ENCODE measurements at regions not wholly inside any gene's neighbourhood (a gene's known extent, or its start where the extent isn't known, plus 50 kb on each side); places are given as distances from the start of the nearest gene placed in this dataset.

DNA sequence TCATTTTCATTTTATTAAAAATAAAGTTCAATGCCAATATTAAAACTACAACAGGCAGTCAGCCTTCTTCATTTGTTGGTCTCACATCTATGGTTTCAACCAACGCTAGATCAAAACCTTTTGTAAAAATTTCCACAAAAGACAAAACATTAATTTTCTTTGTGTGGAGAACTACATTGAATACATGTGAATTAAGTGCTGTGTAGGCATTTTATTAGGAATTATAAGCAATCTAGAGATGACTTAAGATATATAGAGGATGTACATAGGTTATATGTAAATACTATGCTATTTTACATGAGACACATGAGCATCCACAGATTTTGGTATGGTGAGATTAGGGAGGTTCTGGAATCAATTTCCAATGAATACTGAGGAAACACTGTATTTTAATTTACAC, 94.2 kb downstream of the CYLC2 start:
- no peak for TF ChIP-seq CTCF (IDR thresholded peaks at IDR 0.05; ENCODE audit: control extremely low read depth in 1 of 3, insufficient read depth in 1 of 3, low read depth in 1 of 3, low read length in 3 of 3)
- TF ChIP-seq SIX5 (IDR thresholded peaks at IDR 0.05; ENCODE audit: low read depth, low read length) = no peak
- TF ChIP-seq TAF1 (IDR thresholded peaks at IDR 0.05; ENCODE audit: low read depth, low read length) = no peak
- TF ChIP-seq KDM1A (IDR thresholded peaks at IDR 0.05; ENCODE audit: borderline replicate concordance, low read length) = no peak
